Breast epithelium (tissue), 3 donors: ENCODE measurements at regions not wholly inside any gene's neighbourhood (a gene's known extent, or its start where the extent isn't known, plus 50 kb on each side); places are given as distances from the start of the nearest gene placed in this dataset.

Experiments
- CTCF ChIP-seq, 3 donors: fragments of 450-650 bp; IDR thresholded peaks; one replicate each; pipeline ENCODE4 v1.5.1; 2016 to 2017; ENCODE audit warnings: antibody characterized with exemption in 3 of 3, mild to moderate bottlenecking in 3 of 3, moderate library complexity in 3 of 3
- POLR2A ChIP-seq: fragments of 450-650 bp; IDR thresholded peaks from one replicate; pipeline ENCODE4 v1.6.1; 2016; ENCODE audit warnings: antibody characterized with exemption, mild to moderate bottlenecking, moderate library complexity

GRCh38 chr1:112144733-112145426 is 155.4 kb upstream of the KCND3 start:
- TF ChIP-seq CTCF (IDR thresholded peaks at IDR 0.05) (no peak), POLR2A (no peak)
